ENCODE measurements at regions not wholly inside any gene's neighbourhood (a gene's known extent, or its start where the extent isn't known, plus 50 kb on each side); places are given as distances from the start of the nearest gene placed in this dataset.

DNA sequence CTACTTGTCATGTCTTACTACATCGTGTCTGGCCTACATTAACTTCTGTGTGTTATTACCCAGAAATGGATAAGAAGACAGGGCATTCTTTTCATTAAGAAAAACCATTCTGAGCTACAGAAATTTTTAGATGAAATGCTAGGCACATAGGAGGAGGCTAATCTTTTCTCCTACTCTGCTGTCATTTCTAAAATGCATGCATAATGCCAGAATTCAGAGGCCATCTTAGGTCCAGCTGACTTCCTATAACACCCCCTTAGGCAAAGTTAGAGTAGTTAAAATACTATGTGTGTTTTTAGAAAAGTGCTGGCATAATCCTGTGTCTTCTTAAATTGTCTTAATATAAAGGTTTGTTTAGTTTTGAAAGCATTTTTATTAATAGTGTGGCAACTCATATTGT, 352.6 kb downstream of the CSNK1G3 start:
- Mint-ChIP-seq H3K4me1 (ENCODE audit: low read depth, unreplicated experiment) (peaks cover 6% of the 10 kb centered on the region), H3K36me3 (ENCODE audit: insufficient read depth, unreplicated experiment) (no peaks in the 10 kb centered on the region), H3K4me3 (ENCODE audit: low read depth, unreplicated experiment) (no peak overlapping the region), H3K27me3 (ENCODE audit: unreplicated experiment) (no peaks in the 10 kb centered on the region), H3K27ac (ENCODE audit: unreplicated experiment) (no peak overlapping the region), H3K9me3 (ENCODE audit: low read depth, unreplicated experiment) (peaks cover 5% of the 10 kb centered on the region)
- intact Hi-C loops (cut with micrococcal nuclease; ENCODE audit: unreplicated experiment) = no loop called here
- CTCF ChIA-PET = no interaction called here
- BruUV-seq (replicated peaks) = no TSS peak
- no peak for DNase-seq
- TF ChIP-seq, protein P1, sequence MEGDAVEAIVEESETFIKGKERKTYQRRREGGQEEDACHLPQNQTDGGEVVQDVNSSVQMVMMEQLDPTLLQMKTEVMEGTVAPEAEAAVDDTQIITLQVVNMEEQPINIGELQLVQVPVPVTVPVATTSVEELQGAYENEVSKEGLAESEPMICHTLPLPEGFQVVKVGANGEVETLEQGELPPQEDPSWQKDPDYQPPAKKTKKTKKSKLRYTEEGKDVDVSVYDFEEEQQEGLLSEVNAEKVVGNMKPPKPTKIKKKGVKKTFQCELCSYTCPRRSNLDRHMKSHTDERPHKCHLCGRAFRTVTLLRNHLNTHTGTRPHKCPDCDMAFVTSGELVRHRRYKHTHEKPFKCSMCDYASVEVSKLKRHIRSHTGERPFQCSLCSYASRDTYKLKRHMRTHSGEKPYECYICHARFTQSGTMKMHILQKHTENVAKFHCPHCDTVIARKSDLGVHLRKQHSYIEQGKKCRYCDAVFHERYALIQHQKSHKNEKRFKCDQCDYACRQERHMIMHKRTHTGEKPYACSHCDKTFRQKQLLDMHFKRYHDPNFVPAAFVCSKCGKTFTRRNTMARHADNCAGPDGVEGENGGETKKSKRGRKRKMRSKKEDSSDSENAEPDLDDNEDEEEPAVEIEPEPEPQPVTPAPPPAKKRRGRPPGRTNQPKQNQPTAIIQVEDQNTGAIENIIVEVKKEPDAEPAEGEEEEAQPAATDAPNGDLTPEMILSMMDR (IDR thresholded peaks at IDR 0.05; ENCODE audit: unreplicated experiment) = no peak

DNA sequence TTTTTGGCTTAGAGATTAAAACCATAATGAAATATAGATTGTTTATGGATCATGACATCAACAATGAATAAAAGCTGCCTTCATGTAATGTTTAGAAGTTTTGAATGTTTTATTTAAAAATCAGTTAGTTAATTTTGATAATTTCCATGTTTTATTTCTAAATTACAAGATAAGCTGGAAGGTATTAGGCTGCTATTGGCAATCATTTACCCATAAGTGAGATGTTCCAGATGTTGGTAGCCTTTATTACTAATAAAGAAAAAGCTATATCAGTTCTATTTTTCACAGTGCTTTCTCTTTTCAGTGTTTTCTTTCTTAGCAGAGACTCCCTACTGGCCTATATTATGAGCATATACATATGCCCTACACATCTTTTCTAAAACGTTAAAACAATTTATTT, 347.0 kb downstream of the CSNK1G3 start:
- Mint-ChIP-seq H3K27me3 (ENCODE audit: unreplicated experiment) (no peaks in the 10 kb centered on the region), H3K9me3 (ENCODE audit: low read depth, unreplicated experiment) (no peaks in the 10 kb centered on the region), H3K27ac (ENCODE audit: unreplicated experiment) (no peak overlapping the region), H3K4me3 (ENCODE audit: low read depth, unreplicated experiment) (no peak overlapping the region), H3K4me1 (ENCODE audit: low read depth, unreplicated experiment) (no peaks in the 10 kb centered on the region), H3K36me3 (ENCODE audit: insufficient read depth, unreplicated experiment) (no peaks in the 10 kb centered on the region)
- no peak for DNase-seq
- TF ChIP-seq, protein P1 (IDR thresholded peaks at IDR 0.05; ENCODE audit: unreplicated experiment) = no peak
- intact Hi-C loops (cut with micrococcal nuclease; ENCODE audit: unreplicated experiment) = no loop called here
- CTCF ChIA-PET = no interaction called here
- BruUV-seq (replicated peaks) = no TSS peak

DNA sequence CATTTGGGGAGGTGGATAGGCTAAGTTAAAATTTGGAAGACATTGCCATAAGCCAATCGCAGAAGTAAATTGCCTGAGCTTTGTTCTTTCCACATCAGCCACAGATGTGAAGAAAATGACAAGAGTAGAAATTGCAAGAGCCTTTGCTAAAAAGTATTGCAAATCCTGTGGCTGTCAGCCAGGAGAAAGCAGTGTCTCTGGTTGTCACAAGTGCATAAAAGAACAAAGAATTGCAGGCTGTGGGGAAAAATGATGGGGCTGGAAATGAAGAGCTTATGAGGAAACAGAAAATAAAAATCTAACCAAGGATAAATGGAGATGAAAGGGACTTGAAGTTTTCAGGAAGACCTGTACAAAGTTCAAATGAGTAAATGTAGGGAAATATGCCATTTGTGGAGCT, 344.8 kb downstream of the CSNK1G3 start:
- no peak for DNase-seq
- no peaks in the 10 kb centered on the region for H3K27me3 Mint-ChIP-seq (ENCODE audit: unreplicated experiment)

DNA sequence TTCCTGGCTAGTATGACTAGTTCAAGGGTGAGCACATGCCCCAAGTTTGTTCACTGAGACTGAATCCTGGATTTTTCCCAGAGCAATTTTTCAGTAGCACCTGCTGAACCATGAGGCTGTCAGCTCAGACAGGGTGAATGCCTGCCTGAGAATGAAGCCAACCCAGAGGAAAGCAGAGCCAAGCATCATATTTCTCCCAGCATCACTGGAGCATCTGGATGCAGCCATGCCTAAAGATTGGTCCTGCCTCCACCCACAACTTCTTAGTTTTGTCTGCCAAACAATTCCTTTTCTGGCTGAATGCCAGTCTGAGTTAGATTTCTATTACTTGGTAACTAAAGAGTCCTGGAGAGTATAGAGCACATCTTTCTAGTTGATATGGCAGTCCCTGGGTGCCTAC, 343.6 kb downstream of the CSNK1G3 start:
- no TSS peak for BruUV-seq (replicated peaks)
- DNase-seq = no peak
- TF ChIP-seq, protein P1 (IDR thresholded peaks at IDR 0.05; ENCODE audit: unreplicated experiment) = no peak
- no peak overlapping the region for H3K27ac Mint-ChIP-seq (ENCODE audit: unreplicated experiment)
- intact Hi-C loops (cut with micrococcal nuclease; ENCODE audit: unreplicated experiment) = no loop called here
- peaks cover 4% of the 10 kb centered on the region for H3K9me3 Mint-ChIP-seq (ENCODE audit: low read depth, unreplicated experiment)
- no peaks in the 10 kb centered on the region for H3K27me3 Mint-ChIP-seq (ENCODE audit: unreplicated experiment)
- CTCF ChIA-PET = no interaction called here
- no peaks in the 10 kb centered on the region for H3K36me3 Mint-ChIP-seq (ENCODE audit: insufficient read depth, unreplicated experiment)
- no peak overlapping the region for H3K4me3 Mint-ChIP-seq (ENCODE audit: low read depth, unreplicated experiment)
- no peaks in the 10 kb centered on the region for H3K4me1 Mint-ChIP-seq (ENCODE audit: low read depth, unreplicated experiment)

More for the DNA sequence above, 344.8 kb downstream of the CSNK1G3 start:
- Mint-ChIP-seq H3K4me3 (ENCODE audit: low read depth, unreplicated experiment) (no peak overlapping the region), H3K4me1 (ENCODE audit: low read depth, unreplicated experiment) (no peaks in the 10 kb centered on the region), H3K9me3 (ENCODE audit: low read depth, unreplicated experiment) (no peaks in the 10 kb centered on the region), H3K36me3 (ENCODE audit: insufficient read depth, unreplicated experiment) (no peaks in the 10 kb centered on the region), H3K27ac (ENCODE audit: unreplicated experiment) (no peak overlapping the region)
- TF ChIP-seq, protein P1 (IDR thresholded peaks at IDR 0.05; ENCODE audit: unreplicated experiment) = no peak
- BruUV-seq (replicated peaks) = no TSS peak
- CTCF ChIA-PET = no interaction called here
- intact Hi-C loops (cut with micrococcal nuclease; ENCODE audit: unreplicated experiment) = no loop called here
